GM18861 (cell line): ENCODE measurements at regions not wholly inside any gene's neighbourhood (a gene's known extent, or its start where the extent isn't known, plus 50 kb on each side); places are given as distances from the start of the nearest gene placed in this dataset.

Experiments used
- ATAC-seq: cut with Tn5 transposase; IDR thresholded peaks from one replicate; pipeline ENCODE4 v1.9.1; 2021; ENCODE audit not compliant: unreplicated experiment

- ATAC-seq, result no peak
Observed at GRCh38 chr13:80413611-80414010, 72.7 kb upstream of the SPRY2 start.

GRCh38 chr13:80408270-80408669 lies 67.3 kb upstream of the SPRY2 start:
- ATAC-seq, result no peak

- ATAC-seq, result peak; percentile 59
Observed at GRCh38 chr13:80400865-80401426, 60.0 kb upstream of the SPRY2 start.

- ATAC-seq, result peak; percentile 29
Observed at GRCh38 chr13:80400164-80400864, 59.4 kb upstream of the SPRY2 start.

- peak; percentile 65 for ATAC-seq
Observed at GRCh38 chr13:80399340-80400163, 58.6 kb upstream of the SPRY2 start.
